Thoracic aorta (tissue), 2 donors: ENCODE measurements at regions not wholly inside any gene's neighbourhood (a gene's known extent, or its start where the extent isn't known, plus 50 kb on each side); places are given as distances from the start of the nearest gene placed in this dataset.
"Not testable (repeated sequence)": the region's sequence is repeated elsewhere in the genome, so short reads cannot be mapped to it uniquely, and the experiment has no call there.

ENCODE experiments used
- ATAC-seq: fragments of 150-250 bp; one replicate; pipeline ENCODE4 v1.8.0; 2017; ENCODE audit warnings: low read depth; ENCODE audit not compliant: insufficient number of reproducible peaks, low FRiP score
- DNase-seq: peaks from one replicate; pipeline ENCODE4 v3.0.0-alpha.2; 2020; ENCODE audit warnings: low spot score
- H3K27ac ChIP-seq, 2 donors: fragments of 200-600 bp; sonication (generic); 1 replicate in 1 of 2; 2 replicates in 1 of 2; pipeline ENCODE4 v1.5.1; 2016; ENCODE audit warnings: mild to moderate bottlenecking in 2 of 2, moderate library complexity in 2 of 2
- H3K27me3 ChIP-seq: fragments of 200-600 bp; sonication (generic); replicated peaks from 2 replicates; pipeline ENCODE4 v1.6.0; 2016; ENCODE audit warnings: mild to moderate bottlenecking; ENCODE audit not compliant: insufficient read depth
- H3K36me3 ChIP-seq: fragments of 200-600 bp; sonication (generic); one replicate; pipeline ENCODE4 v1.5.1; 2016
- H3K4me1 ChIP-seq, 2 donors: fragments of 200-600 bp; sonication (generic); 1 replicate in 1 of 2; 2 replicates in 1 of 2; pipeline versions ENCODE4 v1.5.1 to v1.6.0; 2016; ENCODE audit warnings: low read depth in 2 of 2, mild to moderate bottlenecking in 1 of 2; ENCODE audit not compliant: control insufficient read depth in 1 of 2
- H3K4me3 ChIP-seq: fragments of 200-600 bp; sonication (generic); 2 replicates; pipeline ENCODE4 v1.5.1; 2016; ENCODE audit warnings: mild to moderate bottlenecking
- H3K9me3 ChIP-seq: fragments of 200-600 bp; sonication (generic); 2 replicates; pipeline ENCODE4 v1.5.1; 2016
- TF ChIP-seq, protein P1 (sequence below): fragments of 200-600 bp; sonication (generic); IDR thresholded peaks from one replicate; pipeline ENCODE4 v1.5.1; 2019; ENCODE audit warnings: antibody characterized with exemption

DNA sequence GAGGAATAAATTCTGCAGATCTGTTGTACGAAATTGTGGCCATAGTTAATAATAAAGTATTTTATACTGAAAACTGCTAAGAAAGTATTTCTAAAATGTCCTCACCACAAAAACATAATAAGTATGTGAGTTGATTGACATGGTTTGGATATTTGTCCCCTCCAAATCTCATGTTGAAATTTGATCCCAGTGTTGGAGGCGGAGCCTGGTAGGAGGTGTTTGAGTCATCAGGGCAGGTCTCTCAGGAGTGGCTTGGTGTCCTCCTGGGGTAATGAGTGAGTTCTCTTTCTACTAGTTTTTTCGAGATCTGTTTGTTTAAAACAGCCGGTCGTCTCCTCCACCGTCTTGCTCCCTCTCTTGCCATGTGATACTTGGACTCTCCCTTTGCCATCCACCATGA lies 424.1 kb upstream of the KCNMB2 start:
- DNase-seq (no peak), ATAC-seq (no peak)
- no peaks in the 10 kb centered on the region for H3K36me3 ChIP-seq
- no peak overlapping the region for H3K27ac ChIP-seq
- H3K4me1 ChIP-seq, result no peaks in the 10 kb centered on the region
- H3K9me3 ChIP-seq, result no peaks in the 10 kb centered on the region
- no peak overlapping the region for H3K4me3 ChIP-seq
- no peaks in the 10 kb centered on the region for H3K27me3 ChIP-seq
- TF ChIP-seq, protein P1, sequence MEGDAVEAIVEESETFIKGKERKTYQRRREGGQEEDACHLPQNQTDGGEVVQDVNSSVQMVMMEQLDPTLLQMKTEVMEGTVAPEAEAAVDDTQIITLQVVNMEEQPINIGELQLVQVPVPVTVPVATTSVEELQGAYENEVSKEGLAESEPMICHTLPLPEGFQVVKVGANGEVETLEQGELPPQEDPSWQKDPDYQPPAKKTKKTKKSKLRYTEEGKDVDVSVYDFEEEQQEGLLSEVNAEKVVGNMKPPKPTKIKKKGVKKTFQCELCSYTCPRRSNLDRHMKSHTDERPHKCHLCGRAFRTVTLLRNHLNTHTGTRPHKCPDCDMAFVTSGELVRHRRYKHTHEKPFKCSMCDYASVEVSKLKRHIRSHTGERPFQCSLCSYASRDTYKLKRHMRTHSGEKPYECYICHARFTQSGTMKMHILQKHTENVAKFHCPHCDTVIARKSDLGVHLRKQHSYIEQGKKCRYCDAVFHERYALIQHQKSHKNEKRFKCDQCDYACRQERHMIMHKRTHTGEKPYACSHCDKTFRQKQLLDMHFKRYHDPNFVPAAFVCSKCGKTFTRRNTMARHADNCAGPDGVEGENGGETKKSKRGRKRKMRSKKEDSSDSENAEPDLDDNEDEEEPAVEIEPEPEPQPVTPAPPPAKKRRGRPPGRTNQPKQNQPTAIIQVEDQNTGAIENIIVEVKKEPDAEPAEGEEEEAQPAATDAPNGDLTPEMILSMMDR, result no peak

DNA sequence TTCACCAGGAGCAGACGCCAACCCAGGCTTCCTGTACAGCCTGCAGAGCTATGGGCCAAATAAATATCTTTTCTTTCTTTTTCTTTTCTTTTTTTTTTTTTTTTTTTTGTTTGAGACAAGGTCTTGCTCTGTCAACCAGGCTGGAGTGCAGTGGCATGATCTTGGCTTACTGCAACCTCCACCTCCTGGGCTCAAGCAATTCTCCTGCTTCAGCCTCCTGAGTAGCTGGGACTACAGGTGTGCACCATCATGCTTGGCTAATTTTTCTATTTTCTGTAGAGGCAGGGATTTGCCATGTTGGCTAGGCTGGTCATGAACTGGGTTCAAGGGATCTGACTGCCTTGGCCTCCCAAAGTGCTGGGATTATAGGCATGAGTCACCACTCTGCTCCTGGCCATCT lies 423.7 kb upstream of the KCNMB2 start:
- H3K4me3 ChIP-seq, H3K27me3 ChIP-seq, H3K36me3 ChIP-seq, ATAC-seq, H3K27ac ChIP-seq, H3K4me1 ChIP-seq, DNase-seq, H3K9me3 ChIP-seq: not testable (repeated sequence)

DNA sequence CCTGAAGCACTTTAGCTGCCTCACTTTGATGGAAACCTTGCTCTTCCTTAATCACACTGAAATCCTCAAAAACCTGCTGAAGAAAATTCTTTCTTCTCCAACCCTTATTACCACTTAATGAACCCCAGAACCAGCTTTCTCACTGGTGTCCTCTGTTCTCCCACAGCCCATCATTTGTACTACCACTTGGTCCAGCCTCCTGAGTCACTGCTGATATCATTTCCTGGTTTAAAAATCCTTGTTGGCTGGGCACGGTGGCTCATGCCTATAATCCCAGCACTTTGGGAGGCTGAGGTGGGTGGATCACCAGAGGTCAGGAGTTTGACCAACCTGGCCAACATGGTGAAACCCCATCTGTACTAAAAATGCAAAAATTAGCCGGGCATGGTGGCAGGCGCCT lies 418.6 kb upstream of the KCNMB2 start:
- Histone ChIP-seq H3K4me3 (no peak overlapping the region), H3K27me3 (no peaks in the 10 kb centered on the region), H3K36me3 (no peaks in the 10 kb centered on the region), H3K9me3 (no peaks in the 10 kb centered on the region), H3K27ac (no peak overlapping the region), H3K4me1 (peaks cover 0 to under 1% of the 10 kb centered on the region in 2 donors)
- TF ChIP-seq, protein P1, result no peak
- ATAC-seq (no peak), DNase-seq (no peak)

DNA sequence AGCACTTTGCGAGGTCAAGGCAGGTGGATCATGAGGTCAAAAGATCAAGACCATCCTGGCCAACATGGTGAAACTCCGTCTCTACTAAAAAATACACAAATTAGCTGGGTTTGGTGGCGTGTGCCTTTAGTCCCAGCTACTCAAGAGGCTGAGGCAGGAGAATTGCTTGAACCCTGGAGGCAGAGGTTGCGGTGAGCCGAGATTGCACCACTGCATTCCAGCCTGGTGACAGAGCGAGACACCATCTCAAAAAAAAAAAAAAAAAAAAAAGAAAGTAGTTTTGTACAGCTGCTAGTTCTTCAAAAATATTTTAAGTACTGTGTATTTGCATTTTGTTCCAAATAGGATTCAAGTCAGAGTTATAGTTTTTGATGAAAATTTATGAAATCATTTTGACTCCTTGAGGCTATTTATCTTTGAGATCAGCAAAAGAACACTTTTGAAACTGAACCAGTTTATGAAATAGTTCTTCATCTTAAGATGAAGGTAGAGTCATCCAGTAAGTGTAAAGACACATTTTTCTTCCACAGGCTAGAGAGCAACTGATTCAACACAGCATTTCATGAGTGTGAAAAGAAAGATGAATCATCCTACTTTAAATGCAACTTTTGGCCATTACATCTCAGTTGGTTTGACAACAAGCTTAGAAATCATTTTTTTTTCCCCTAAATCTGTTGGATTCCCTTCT lies 416.5 kb upstream of the KCNMB2 start:
- peak overlapping the region in 1 of 2 donors; percentile 43 for H3K27ac ChIP-seq
- not testable (repeated sequence) for H3K4me1 ChIP-seq, H3K36me3 ChIP-seq, H3K4me3 ChIP-seq, ATAC-seq, H3K27me3 ChIP-seq, DNase-seq, H3K9me3 ChIP-seq

DNA sequence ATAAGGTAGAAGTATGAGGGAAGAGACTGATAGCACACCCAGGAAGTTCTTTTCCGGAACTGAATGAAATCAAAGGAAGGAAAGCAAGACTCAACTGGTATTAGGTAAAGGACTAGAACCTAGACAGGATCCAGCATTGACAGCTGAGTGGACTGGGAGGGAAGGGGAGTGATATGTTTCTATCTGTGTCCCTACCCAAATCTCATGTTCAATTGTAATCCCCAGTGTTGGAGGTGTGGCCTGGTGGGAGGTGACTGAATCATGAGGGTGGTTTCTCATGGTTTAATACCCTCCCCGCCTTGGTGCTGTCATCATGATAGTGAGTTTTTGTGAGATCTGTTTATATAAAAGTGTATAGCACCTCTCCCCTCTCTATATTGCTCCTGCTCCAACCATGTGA lies 415.9 kb upstream of the KCNMB2 start:
- Histone ChIP-seq H3K27me3 (no peaks in the 10 kb centered on the region), H3K36me3 (no peaks in the 10 kb centered on the region), H3K9me3 (no peaks in the 10 kb centered on the region), H3K4me3 (no peak overlapping the region), H3K4me1 (peaks cover 0 to 9% of the 10 kb centered on the region in 2 donors), H3K27ac (peak overlapping the region in 1 of 2 donors; percentile 43)
- ATAC-seq, result no peak
- TF ChIP-seq, protein P1, result no peak
- no peak for DNase-seq

DNA sequence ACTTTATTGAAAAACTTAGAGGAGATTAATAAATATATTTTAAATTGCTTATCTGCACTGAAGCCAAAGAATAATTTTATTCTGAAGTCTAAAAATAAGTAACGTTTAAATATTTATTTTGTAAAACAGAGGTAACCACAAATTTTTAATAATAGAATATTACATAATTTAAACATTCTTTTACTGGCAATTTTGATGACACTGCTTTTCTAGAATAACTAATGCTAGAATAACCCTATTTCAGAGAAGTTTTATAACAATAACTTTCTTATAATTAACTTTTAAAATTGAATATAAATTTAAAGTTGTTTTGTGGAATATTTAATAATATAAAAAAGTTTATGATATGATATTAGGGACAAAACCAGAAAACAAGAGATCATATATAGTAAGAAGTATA lies 409.6 kb upstream of the KCNMB2 start:
- DNase-seq, result no peak
- H3K27me3 ChIP-seq, result no peaks in the 10 kb centered on the region
- peaks cover 0 to 13% of the 10 kb centered on the region in 2 donors for H3K4me1 ChIP-seq
- ATAC-seq, result no peak
- H3K4me3 ChIP-seq, result no peak overlapping the region
- no peak overlapping the region for H3K27ac ChIP-seq
- TF ChIP-seq, protein P1, result no peak
- H3K9me3 ChIP-seq, result no peaks in the 10 kb centered on the region
- H3K36me3 ChIP-seq, result no peaks in the 10 kb centered on the region
